ENCODE measurements at regions not wholly inside any gene's neighbourhood (a gene's known extent, or its start where the extent isn't known, plus 50 kb on each side); places are given as distances from the start of the nearest gene placed in this dataset.
"Not testable (repeated sequence)": the region's sequence is repeated elsewhere in the genome, so short reads cannot be mapped to it uniquely, and the experiment has no call there.

DNA sequence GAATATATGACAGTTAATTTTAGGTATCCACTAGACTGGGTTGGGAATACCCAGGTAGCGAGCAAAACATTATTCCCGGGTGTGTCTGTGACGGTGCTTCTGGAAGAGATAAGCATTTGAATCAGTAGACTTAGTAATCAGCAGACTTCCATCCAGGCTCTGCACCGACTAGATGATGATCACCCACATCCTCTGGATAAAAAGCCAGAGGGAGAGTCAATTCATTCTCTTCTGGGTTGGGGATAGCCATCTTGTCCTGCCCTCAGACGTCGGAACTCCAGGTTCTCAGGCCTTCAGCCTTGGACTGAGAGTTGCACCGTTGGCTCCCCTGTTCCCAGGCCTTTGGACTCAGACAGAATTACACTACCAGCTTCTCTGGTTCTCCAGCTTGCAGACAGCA is 168.0 kb downstream of the PHLDA1 start:
- no peak for DNase-seq

DNA sequence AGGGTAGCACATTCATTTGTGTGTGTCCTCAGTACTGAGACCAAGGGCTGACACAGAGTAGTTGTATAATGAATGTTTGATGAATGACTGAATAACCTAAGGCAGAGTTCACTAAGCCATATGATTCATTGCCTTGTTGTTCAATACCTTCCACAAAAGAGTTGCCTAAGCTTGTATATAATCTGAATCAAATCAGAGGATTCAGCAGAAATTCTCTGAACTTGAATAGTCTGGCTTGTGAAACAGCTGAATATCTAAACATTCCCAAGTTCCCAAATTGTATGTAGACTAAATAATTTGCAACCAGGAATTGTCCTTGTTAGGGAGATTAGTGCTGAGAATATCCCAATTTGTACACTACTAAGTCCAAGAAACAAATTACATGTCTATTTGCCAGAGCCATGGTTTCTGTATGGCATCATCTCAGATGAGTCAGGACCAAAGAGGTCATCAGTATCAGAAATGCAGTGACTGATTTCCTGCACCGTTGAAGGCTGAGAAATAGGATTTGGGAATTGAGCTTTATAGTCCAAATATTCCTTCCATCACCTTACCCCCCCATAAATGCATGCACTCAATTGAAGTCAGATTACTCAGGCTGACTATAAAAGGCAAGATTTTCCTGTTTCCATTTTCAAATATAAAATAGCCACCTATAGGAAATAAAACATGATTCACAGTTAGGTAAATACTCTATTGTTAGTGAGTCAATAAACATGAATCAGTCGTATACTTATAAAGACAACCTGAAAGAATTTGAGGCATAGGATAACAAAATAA is 168.7 kb downstream of the PHLDA1 start:
- no peak for DNase-seq

DNA sequence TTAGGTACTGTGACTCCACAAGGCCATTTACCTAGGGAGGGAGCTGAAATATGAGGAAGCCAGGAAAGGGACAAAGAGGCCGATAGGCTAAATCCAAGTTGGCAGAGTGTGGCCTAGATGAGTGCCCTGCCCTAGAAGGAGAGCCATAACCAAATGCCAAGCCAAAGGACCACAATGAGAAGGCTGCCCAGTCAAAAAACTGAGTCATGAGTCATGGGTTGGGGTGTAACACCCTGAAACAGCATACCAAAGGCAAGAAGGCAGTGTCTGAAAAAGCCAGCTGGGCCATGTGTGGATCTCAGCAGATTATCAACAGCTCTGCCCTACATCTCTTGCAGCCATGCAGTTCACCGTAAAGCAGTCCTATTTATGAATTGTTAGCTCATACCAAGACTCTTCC is 171.7 kb downstream of the PHLDA1 start:
- DNase-seq, result no peak

DNA sequence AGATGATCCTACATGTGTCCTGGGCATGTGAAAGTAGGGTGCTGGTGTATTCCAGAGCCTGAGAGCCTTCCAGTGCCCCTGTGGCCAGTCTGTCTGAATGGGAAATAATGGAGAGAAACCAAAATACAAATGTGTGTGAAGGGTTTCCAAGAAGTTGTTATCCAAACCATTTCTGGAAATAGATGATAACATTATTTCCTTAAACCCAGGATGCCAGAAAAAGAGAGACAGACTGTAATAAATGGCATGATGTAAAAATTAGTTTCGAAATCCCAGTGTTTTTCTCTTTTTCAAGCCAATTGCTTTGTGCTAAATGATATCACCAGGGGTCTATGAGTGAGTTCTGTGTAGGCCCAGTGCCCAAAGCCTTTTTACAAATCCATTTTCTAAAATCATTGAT is 175.3 kb downstream of the PHLDA1 start:
- DNase-seq, result no peak

DNA sequence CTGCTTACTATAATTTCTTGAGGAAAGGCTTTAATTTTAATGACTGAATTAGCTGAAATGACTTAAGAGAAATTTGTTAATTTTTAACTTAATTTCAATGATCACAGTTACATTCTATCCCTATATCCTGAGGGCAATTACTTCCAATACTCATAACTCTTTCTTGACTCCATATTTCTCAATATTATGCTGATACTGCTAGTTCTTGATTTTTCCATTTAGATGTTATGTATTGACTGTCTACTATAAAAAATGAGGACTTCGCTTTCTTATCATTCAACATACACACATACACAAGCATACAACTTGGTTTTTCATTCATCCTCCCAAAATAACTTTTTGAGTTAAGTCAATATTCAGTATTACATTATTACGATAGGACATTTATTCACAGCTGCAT is 176.2 kb downstream of the PHLDA1 start:
- no peak for DNase-seq

DNA sequence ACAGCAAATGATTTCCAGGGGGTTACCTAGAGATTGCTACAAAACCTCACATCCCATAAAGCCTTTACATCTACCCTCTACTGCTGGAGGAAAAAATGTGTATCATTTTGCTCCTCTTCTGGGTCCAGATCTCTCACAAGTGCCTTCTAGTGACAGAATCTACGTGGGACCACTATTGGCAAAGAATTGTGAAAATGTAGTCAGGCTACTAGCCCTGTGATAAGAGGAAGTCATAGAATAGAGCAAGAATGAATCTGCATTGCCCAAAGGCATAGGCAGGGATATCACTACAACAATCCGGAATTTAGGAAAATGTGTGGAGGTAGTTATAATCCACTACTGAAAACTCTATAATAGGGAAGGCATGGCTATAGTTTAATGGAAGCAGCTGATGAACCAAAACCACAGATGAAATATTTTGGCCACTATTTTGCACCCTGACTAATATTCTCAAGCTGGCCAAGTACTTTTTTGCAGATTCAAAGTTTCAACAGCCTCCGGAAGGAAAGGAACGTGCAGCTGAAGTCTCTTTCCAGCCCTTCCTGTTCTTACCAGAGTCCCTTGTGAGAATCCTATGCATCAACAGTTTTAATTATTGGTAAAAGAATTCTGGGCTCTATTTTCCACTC is 176.8 kb downstream of the PHLDA1 start:
- DNase-seq, result no peak

- not testable (repeated sequence) for DNase-seq
Observed at GRCh38 chr12:75854137-75854536, 177.4 kb downstream of the PHLDA1 start.

GRCh38 chr12:75853626-75854025 is 177.9 kb downstream of the PHLDA1 start:
- DNase-seq, result no peak

- DNase-seq, result no peak
Observed at GRCh38 chr12:75852956-75853355, 178.6 kb downstream of the PHLDA1 start.

- DNase-seq, result no peak
Observed at GRCh38 chr12:75852143-75852542, 179.4 kb downstream of the PHLDA1 start.

DNA sequence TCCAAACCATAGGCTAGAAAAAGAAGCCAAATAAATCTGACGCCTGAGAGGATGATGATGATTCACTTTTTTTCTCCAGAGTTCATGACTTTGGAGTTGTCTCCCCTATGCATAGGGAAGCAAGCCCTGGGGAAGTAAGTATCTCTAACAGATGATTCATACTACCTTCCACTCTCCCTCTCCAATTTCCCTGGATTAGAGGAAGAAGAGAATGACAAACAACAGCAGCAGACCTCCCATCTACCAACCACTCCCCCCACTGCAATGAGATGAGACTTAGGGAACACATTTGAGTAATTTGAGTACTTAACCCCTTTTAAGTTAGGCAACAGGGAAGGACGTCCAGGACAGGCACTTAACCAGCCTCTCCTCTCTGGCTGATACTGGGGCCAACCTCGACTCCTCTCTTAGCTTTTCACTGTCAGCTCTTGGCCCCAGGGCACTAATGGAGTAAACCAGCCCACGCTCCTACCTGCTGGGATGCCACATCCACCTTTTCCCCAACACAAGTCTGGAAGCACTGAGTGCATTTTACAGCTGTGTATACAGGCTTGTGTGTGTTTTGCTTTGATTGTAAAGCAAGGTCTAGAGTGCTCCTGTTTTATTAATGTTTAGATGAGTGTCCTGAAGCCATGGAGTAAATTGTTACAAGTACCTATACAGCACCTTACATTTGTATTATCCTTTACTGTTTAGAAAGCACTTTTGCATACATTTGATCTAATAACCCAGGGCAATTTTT is 180.7 kb downstream of the PHLDA1 start:
- no peak for DNase-seq

- no peak for DNase-seq
Observed at GRCh38 chr12:75848961-75849360, 182.6 kb downstream of the PHLDA1 start.

DNA sequence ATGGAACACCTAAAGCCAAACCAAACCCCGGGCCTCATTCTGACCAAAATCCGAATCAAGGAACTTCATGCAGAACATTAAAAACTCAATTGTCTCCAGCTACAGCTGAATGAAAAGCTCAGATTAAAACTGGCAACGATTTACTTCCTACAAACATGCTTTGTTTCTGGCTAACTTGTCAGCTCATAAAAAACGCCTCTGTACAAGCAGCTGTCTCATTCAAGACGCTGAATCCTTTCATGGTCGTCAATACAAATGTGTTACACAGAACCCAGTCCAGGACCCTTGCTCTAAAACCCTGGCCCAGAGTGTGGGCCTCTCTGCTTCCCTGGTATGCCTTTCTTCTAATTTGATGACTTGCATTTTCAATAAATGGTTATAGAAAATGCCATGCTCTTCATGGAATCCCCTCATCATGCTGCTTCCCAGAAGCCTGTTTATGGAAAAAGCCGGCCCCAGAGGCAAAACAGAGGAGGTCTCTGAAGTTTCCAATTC is 183.1 kb downstream of the PHLDA1 start:
- DNase-seq, result no peak

- DNase-seq, result no peak
Observed at GRCh38 chr12:75846102-75846501, 185.5 kb downstream of the PHLDA1 start.

DNA sequence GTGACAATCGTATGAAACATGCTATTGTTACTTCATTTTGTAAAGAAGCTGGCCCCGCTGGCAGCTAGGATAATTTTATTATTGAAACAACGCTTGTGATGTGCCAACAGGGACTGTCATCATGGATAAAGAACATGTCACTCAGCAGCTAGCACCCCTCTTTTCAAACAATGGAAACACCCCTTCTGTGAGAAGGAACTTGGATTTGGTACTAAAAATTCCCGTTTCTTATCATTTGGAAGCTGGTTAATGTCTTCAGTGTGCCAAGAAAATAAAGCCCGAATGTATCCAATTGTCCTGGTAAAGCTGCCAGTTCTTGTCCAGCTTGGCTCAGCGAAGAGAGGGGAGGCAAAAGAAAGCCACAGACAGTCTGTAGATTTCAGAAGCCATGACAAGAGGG is 186.6 kb downstream of the PHLDA1 start:
- no peak for DNase-seq

GRCh38 chr12:75844049-75844770 is 187.4 kb downstream of the PHLDA1 start:
- DNase-seq, result no peak

DNA sequence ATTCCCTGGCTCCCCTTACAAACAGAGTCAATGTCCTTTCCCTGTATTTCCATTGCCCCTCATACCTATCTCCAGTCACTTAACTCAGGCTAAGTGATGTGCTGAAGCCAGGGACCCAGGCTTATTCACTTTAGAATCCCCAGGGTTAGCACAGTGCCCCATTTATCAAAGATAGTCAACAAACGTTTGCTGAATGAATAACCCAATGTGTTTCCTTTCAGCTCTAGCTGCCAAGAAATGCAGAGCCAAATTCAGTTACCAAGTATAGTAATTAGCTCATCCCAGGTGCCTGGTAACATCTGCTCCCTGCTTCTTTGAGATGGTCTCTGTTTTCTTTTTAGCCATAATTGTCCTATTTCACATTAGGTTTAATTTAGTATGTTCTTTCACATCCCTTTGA is 189.5 kb downstream of the PHLDA1 start:
- DNase-seq, result no peak

DNA sequence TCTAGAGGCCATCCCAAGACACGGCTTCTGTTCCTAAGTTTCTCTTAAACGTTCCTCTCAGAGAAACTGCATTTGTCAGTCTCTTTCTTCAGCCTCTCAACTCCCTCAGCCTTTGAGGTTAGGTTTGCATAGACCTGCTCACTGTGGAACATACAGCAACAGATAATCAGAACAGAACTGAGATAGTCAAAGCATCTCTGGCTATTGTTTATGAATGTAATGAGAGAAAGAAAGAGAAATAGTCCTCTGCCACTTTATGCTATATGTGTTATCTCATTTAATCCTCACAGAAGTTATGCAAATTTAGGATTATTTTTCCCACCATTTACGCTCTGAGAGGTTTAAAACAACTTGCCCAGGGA is 190.6 kb downstream of the PHLDA1 start:
- no peak for DNase-seq

DNA sequence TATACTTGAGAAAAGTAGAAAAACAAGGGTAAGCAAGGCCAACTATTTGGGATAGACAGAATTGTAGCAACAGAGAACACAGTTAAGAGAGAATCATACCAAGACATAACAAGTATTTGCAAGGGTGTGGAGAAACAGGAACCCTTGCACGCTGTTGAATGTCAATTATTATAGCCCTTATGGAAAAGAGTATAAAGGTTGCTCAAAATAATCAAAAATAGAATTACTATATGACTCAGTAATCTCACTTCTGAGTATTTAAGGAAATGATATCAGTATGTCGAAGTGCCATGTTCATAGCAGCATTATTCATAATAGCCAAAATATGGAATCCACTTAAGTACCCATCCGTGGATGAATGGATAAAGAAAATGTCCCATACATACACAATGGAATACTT is 193.3 kb downstream of the PHLDA1 start:
- DNase-seq, result no peak

DNA sequence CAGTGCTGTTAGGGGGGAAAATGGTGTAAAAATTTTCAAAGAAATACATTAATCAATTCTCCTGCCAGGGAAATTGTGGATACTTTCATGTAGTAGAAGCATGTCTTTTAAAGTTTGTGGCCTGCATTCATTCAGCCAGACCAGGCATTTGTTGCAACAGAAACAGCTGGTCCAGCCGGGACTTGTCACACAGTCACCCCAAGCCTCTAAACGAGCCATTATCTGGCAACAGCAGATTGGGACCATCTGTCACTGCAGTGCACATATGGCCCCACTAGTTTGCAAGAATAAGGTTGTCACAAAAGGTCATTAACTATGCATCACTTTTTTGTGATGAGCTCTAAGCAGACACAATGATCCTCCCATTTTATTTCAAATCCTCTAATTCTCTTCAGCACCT is 193.9 kb downstream of the PHLDA1 start:
- no peak for DNase-seq

DNA sequence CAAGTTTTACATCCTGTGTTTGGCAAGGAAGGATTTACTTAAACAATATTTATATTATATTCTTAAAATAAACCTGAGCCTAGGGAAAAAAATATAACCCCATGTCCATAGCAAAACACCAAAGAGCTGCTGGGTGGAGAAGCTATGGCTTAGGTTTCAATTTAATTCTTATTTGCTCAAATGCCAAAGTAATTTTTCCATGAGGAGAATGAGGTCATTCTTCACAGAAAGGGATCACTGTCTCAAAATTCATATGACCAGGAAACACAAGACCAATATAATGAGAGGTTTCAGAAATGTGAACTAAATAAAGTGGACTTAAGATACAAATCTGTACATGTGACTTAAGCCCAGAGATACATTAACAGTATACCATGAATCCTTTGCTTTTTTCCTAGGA is 195.0 kb downstream of the PHLDA1 start:
- DNase-seq, result no peak

GRCh38 chr12:75834591-75834990 is 197.0 kb downstream of the PHLDA1 start:
- no peak for DNase-seq

GRCh38 chr12:75833268-75833667 is 198.3 kb downstream of the PHLDA1 start:
- DNase-seq, result no peak
